ENCODE measurements at regions not wholly inside any gene's neighbourhood (a gene's known extent, or its start where the extent isn't known, plus 50 kb on each side); places are given as distances from the start of the nearest gene placed in this dataset.

DNA sequence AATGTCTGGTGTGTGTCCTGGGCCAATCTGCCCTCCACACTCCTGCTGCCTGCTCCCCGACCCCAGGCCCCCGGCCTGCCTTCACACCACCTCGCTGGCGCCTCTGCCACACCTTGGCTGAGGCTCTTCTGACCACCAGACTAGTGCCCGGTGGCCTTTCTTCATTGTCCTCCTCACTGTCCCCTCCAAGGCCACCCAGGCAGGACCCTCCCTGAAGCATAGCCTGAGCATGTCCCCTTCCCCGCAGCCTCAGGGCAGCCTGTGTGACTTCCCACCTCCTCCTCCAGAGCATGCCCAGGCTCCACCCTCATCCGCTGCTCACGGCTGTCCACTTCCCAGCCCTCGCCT lies 154.6 kb downstream of the OLFM1 start:
- Mint-ChIP-seq H3K36me3 (no peaks in the 10 kb centered on the region), H3K9me3 (no peaks in the 10 kb centered on the region), H3K27ac (no peak overlapping the region), H3K4me1 (ENCODE audit: unreplicated experiment) (peaks cover 6% of the 10 kb centered on the region), H3K4me3 (no peak overlapping the region), H3K27me3 (peaks cover 23% of the 10 kb centered on the region)
- TF ChIP-seq, protein P1, sequence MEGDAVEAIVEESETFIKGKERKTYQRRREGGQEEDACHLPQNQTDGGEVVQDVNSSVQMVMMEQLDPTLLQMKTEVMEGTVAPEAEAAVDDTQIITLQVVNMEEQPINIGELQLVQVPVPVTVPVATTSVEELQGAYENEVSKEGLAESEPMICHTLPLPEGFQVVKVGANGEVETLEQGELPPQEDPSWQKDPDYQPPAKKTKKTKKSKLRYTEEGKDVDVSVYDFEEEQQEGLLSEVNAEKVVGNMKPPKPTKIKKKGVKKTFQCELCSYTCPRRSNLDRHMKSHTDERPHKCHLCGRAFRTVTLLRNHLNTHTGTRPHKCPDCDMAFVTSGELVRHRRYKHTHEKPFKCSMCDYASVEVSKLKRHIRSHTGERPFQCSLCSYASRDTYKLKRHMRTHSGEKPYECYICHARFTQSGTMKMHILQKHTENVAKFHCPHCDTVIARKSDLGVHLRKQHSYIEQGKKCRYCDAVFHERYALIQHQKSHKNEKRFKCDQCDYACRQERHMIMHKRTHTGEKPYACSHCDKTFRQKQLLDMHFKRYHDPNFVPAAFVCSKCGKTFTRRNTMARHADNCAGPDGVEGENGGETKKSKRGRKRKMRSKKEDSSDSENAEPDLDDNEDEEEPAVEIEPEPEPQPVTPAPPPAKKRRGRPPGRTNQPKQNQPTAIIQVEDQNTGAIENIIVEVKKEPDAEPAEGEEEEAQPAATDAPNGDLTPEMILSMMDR (conservative IDR thresholded peaks at IDR 0.05), result no peak
- DNase-seq (ENCODE audit: extremely low spot score, unreplicated experiment), result no peak

DNA sequence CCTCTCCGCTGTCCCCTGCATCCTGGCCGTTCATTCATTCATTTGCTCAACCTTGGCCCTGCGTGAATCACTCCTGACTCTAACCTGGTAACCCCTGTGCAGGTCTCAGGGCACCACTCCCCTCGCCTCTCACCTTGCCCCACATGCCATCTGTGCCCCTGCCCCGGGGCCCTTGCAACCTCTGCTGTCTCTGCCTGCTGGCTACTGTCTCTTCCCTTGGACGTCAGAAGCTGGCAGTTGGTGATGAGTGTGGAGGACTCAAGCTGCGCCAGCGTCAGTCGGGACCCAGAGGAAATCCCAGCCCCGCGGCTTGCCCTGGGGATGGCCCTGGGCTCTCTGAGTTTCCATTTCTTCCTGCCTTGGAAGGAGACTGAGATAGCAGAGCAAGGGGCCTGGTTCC lies 154.9 kb downstream of the OLFM1 start:
- Mint-ChIP-seq H3K4me3 (no peak overlapping the region), H3K9me3 (no peaks in the 10 kb centered on the region), H3K27ac (no peak overlapping the region), H3K36me3 (no peaks in the 10 kb centered on the region), H3K4me1 (ENCODE audit: unreplicated experiment) (peaks cover 6% of the 10 kb centered on the region), H3K27me3 (peaks cover 25% of the 10 kb centered on the region)
- TF ChIP-seq, protein P1 (conservative IDR thresholded peaks at IDR 0.05), result no peak
- DNase-seq (ENCODE audit: extremely low spot score, unreplicated experiment), result no peak

DNA sequence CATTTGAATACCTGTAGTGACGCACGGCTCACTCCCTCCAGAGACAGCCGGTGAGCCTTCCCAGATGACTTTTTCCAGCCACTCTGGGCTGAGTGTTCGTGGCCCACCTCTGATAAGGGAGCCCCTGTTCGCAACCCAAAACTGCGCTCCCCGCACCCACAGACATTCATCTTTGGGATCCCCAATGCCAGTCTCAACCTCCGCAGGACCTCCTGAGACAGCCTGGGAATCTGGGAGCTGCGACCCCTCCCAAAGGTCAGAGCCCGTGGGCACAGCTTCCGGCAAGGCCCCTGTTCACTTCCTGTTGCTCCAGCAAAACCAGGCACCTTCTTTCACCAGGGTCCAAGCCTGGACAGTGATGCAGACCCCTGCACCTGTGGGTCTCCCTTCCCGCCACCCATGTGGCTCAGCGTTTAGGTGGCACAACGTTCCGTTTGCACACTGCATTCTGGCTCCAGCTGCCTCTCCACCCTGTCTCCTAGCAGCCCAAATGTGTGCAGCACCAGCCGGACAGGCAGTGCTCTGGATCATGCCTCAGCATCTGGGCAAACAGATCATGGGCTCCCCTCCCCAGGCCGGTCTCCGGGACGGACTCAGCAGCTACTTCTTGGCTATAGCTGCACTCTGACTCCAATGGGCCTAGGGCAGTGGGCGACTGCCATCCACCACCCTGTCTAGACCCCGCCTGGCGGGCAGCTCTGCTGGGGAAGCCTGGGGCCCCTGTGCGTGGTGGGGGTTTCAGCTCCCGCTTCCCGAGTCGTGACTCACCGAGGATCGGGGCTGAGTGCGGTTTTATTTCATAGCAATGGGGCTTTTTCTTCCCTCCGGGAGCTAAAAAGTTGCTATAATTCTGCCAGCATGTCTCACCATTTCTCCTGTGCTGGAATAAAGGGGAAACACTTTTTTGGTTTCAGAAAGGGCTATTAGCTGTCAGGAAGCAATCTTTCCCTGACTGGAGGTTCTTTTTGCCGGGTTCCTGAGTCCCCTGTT lies 156.0 kb downstream of the OLFM1 start:
- Mint-ChIP-seq H3K27me3 (peaks cover 25% of the 10 kb centered on the region), H3K27ac (no peak overlapping the region), H3K9me3 (no peaks in the 10 kb centered on the region), H3K36me3 (no peaks in the 10 kb centered on the region), H3K4me1 (ENCODE audit: unreplicated experiment) (peaks cover 6% of the 10 kb centered on the region), H3K4me3 (no peak overlapping the region)
- DNase-seq (ENCODE audit: extremely low spot score, unreplicated experiment), result no peak
- TF ChIP-seq, protein P1 (conservative IDR thresholded peaks at IDR 0.05), result no peak

DNA sequence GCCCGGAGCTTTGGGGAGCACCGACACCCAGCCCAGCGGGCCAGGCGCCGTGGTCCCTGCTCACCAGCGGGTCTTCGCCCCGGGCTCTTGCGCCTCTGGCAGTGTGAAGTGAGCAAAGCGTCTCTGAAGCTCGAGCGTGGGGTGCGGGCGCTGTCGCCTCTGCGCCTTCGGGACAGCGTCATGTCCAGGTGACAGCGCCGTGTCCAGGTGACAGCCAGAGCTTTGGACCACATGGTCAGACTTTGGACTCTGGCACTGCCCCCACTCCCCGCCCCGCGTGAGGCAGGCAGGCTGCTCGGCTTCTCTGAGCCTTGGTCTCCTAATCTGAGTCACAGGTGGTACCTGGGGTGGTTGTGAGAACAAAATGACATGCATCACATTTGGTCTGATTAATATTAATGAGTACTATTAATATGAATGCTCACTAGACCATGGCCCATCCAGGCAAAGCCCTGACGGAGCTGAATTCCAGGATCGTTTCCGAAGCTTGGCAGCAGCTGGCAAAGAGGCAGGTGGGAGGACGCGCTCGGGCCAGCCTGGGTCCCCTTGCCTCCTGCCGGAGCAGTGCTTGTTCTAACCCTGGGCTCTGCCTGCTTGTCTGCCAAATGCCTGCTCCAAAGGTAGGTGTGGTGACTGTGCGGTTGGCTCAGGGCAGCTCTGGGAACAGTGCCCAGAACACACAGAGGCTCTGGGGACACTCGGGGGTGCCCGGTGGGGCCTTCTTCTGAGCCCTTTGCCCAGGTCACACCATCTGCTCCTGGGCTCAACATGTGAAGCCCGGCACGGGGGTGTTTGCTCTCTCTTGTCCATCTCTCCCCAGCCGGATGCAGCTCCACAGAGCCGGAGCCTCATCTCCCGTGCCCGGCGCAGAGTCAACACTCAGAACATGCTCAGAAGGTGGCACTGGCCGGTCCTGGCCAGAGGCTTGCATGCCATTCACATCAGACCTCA lies 157.1 kb downstream of the OLFM1 start:
- no peak for DNase-seq (ENCODE audit: extremely low spot score, unreplicated experiment)
- TF ChIP-seq, protein P1 (conservative IDR thresholded peaks at IDR 0.05), result no peak
- no peaks in the 10 kb centered on the region for H3K36me3 Mint-ChIP-seq
- no peak overlapping the region for H3K27ac Mint-ChIP-seq
- peaks cover 25% of the 10 kb centered on the region for H3K27me3 Mint-ChIP-seq
- H3K4me1 Mint-ChIP-seq (ENCODE audit: unreplicated experiment), result peaks cover 6% of the 10 kb centered on the region
- no peaks in the 10 kb centered on the region for H3K9me3 Mint-ChIP-seq
- H3K4me3 Mint-ChIP-seq, result no peak overlapping the region

DNA sequence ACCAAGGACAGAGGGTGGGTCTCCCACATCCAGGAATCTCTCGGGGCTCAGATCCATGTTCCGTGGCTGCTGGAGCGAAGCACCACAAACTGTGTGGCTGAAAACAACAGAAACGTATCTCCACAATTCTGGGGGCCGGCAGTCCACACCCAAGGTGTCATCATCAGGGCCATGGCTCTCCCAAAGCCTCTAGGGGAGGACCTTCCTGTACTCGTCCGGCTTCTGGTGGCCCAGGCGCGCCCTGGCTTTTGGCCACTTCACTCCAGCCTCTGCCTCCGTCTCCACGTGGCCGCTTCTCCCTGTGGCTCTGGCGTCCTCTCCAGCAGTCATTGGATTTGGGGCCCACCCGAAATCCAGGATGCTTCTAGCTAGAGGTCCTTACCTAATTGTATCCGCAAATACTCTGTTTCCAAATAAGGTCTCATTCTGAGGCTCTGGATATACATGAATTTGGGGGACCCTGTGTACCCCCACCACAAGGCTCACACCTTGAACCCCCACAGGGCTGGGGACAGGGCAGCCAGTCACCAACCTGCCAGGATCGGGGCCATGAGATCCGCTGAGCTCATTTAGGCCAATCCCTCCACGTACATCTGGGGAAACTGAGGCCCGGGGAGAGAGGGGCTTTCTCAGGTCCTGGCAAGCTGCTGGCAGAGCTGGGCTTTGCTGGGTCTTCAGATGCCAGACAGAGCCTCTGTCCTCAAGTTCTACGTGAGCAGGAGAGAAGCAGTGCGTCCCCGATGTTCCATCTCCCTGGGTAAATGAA lies 158.2 kb downstream of the OLFM1 start:
- H3K4me1 Mint-ChIP-seq (ENCODE audit: unreplicated experiment), result peaks cover 5% of the 10 kb centered on the region
- H3K4me3 Mint-ChIP-seq, result no peak overlapping the region
- H3K27ac Mint-ChIP-seq, result no peak overlapping the region

More for the DNA sequence above, 158.2 kb downstream of the OLFM1 start:
- DNase-seq (ENCODE audit: extremely low spot score, unreplicated experiment), result no peak
- TF ChIP-seq, protein P1 (conservative IDR thresholded peaks at IDR 0.05), result no peak
- H3K36me3 Mint-ChIP-seq, result no peaks in the 10 kb centered on the region
- peaks cover 20% of the 10 kb centered on the region for H3K27me3 Mint-ChIP-seq
- no peaks in the 10 kb centered on the region for H3K9me3 Mint-ChIP-seq

All from type B pancreatic cell (in vitro differentiated cells).